ENCODE measurements at regions not wholly inside any gene's neighbourhood (a gene's known extent, or its start where the extent isn't known, plus 50 kb on each side); places are given as distances from the start of the nearest gene placed in this dataset.

GRCh38 chr18:41323044-41323443 is 632.0 kb upstream of the PIK3C3 start:
- H3K4me1 ChIP-seq (ENCODE audit: control insufficient read depth in 1 of 2, low read depth in 2 of 2): no peaks in the 10 kb centered on the region
- H3K9me3 ChIP-seq: no peaks in the 10 kb centered on the region
- DNase-seq (ENCODE audit: low spot score) (no peak), ATAC-seq (ENCODE audit: insufficient number of reproducible peaks, low FRiP score, low read depth) (no peak)
- no peak overlapping the region for H3K27ac ChIP-seq
- TF ChIP-seq CTCF (IDR thresholded peaks at IDR 0.05): no peak
- no peak overlapping the region for H3K4me3 ChIP-seq
- H3K27me3 ChIP-seq (replicated peaks; ENCODE audit: insufficient read depth): no peaks in the 10 kb centered on the region
- no peaks in the 10 kb centered on the region for H3K36me3 ChIP-seq

- ATAC-seq (ENCODE audit: insufficient number of reproducible peaks, low FRiP score, low read depth): no peak
- H3K27me3 ChIP-seq (replicated peaks; ENCODE audit: insufficient read depth): no peaks in the 10 kb centered on the region
- DNase-seq (ENCODE audit: low spot score): no peak
- no peaks in the 10 kb centered on the region for H3K4me1 ChIP-seq (ENCODE audit: control insufficient read depth in 1 of 2, low read depth in 2 of 2)
- H3K9me3 ChIP-seq: no peaks in the 10 kb centered on the region
- H3K36me3 ChIP-seq: no peaks in the 10 kb centered on the region
- H3K27ac ChIP-seq: no peak overlapping the region
- no peak overlapping the region for H3K4me3 ChIP-seq
- TF ChIP-seq CTCF (IDR thresholded peaks at IDR 0.05): no peak
Observed at GRCh38 chr18:41320100-41320499, 634.9 kb upstream of the PIK3C3 start.

- H3K4me1 ChIP-seq (ENCODE audit: control insufficient read depth in 1 of 2, low read depth in 2 of 2): no peaks in the 10 kb centered on the region
- H3K27me3 ChIP-seq (replicated peaks; ENCODE audit: insufficient read depth): no peaks in the 10 kb centered on the region
- no peaks in the 10 kb centered on the region for H3K9me3 ChIP-seq
- no peak overlapping the region for H3K4me3 ChIP-seq
- no peaks in the 10 kb centered on the region for H3K36me3 ChIP-seq
- H3K27ac ChIP-seq: no peak overlapping the region
- no peak for TF ChIP-seq CTCF (IDR thresholded peaks at IDR 0.05)
- DNase-seq (ENCODE audit: low spot score) (no peak), ATAC-seq (ENCODE audit: insufficient number of reproducible peaks, low FRiP score, low read depth) (no peak)
Observed at GRCh38 chr18:41315134-41315533, 639.9 kb upstream of the PIK3C3 start.

GRCh38 chr18:41311571-41312547 is 643.2 kb upstream of the PIK3C3 start:
- Histone ChIP-seq H3K36me3 (no peaks in the 10 kb centered on the region), H3K9me3 (no peaks in the 10 kb centered on the region), H3K27me3 (replicated peaks; ENCODE audit: insufficient read depth) (no peaks in the 10 kb centered on the region), H3K4me1 (ENCODE audit: control insufficient read depth in 1 of 2, low read depth in 2 of 2) (no peaks in the 10 kb centered on the region), H3K4me3 (no peak overlapping the region), H3K27ac (no peak overlapping the region)
- TF ChIP-seq CTCF (IDR thresholded peaks at IDR 0.05): no peak
- ATAC-seq (ENCODE audit: insufficient number of reproducible peaks, low FRiP score, low read depth): no peak
- DNase-seq (ENCODE audit: low spot score): no peak

GRCh38 chr18:41297740-41298139 is 657.3 kb upstream of the PIK3C3 start:
- H3K4me1 ChIP-seq (ENCODE audit: control insufficient read depth in 1 of 2, low read depth in 2 of 2): no peaks in the 10 kb centered on the region
- H3K27me3 ChIP-seq (replicated peaks; ENCODE audit: insufficient read depth): no peaks in the 10 kb centered on the region
- no peak for DNase-seq (ENCODE audit: low spot score)
- no peak for TF ChIP-seq CTCF (IDR thresholded peaks at IDR 0.05)
- no peak overlapping the region for H3K4me3 ChIP-seq
- no peak overlapping the region for H3K27ac ChIP-seq
- H3K36me3 ChIP-seq: no peaks in the 10 kb centered on the region
- ATAC-seq (ENCODE audit: insufficient number of reproducible peaks, low FRiP score, low read depth): no peak
- no peaks in the 10 kb centered on the region for H3K9me3 ChIP-seq
